Right ventricle myocardium inferior (tissue), 1 donor: ENCODE measurements at regions not wholly inside any gene's neighbourhood (a gene's known extent, or its start where the extent isn't known, plus 50 kb on each side); places are given as distances from the start of the nearest gene placed in this dataset.

Experiments used
- ATAC-seq: fragments of 200-7000 bp; cut with Tn5 transposase; one replicate; pipeline ENCODE4 v1.9.1; 2020; ENCODE audit warnings: mild to moderate bottlenecking, moderate library complexity
- DNase-seq: peaks from one replicate; pipeline ENCODE4 v3.0.0; 2021; ENCODE audit errors: missing footprints
- intact Hi-C: fragments of 100-400 bp; cut with DNase I; formaldehyde crosslinking; loops from one replicate; pipeline ENCODE4 v1.11.0; 2022
- donor health status: DM: no; HTN: yes; CAD: no; lungs with severe emphysema.

GRCh38 chr9:73531658-73532057 lies 380.0 kb downstream of the ANXA1 start:
- ATAC-seq (no peak), DNase-seq (no peak)
- intact Hi-C loops = no loop called here

DNA sequence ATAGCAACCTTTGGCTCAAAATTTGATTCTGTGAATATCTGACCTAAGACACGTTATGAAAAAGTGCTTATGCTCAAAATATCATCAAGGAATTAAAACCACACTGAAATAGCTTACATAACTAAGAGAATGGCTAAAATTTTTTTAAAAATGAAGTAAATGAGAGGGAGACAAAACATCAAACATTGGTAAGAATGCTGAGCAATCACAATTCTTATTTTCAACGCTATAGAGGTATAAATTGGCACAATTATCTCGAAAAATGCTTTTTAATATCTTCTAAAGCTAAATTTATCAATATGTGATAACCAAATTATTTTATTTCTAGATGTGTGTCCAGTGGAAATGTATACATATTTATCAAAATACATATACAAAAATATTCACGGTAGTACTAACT lies 381.3 kb downstream of the ANXA1 start:
- intact Hi-C loops = no loop called here
- ATAC-seq = no peak
- DNase-seq = no peak

- intact Hi-C loops = no loop called here
- DNase-seq (no peak), ATAC-seq (no peak)
Measured at GRCh38 chr9:73536403-73536802, 384.7 kb downstream of the ANXA1 start.

DNA sequence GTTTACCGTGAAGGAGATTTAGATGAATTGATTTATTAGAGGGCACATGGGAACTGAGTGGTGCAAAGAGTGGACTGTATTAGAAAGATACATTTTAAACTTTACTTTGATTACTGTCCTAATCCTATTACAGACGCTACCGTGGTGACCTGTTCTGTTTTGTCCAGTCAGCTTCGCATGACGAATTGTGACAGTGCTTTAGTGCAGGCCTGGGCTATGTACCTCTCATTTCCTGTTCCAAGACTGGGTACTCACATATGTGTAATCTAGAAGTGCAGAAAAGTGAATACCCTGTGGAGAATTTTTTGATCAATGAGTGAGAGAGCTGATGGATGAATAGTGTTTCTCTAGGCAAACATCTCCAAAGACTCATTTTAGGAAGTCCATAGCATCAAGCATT lies 385.9 kb downstream of the ANXA1 start:
- intact Hi-C loops = no loop called here
- ATAC-seq = no peak

DNA sequence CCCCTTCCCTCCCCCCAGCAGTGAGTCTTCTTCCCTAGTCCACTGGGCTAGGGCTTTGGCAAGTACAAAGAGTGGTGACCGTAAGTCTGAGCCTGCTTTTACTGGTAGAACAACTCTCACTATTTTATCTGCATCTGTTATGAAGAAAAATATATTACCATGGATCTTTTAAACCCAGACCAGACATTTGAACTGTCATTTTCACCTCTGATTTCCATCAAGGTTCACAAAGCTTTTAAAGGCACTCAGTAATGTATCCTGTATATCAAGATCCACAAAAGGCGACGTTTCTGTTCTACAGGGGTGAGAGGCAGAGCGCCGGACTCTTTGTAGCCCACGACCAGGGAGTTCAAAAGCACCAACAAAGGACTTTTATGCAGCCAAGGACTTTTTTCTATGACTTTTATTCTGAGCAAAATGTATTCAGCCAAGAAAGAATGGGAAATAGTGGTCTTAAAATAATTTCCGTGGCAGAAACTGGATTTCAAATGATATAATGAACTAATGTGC lies 388.3 kb downstream of the ANXA1 start:
- ATAC-seq = no peak
- no peak for DNase-seq
- intact Hi-C loops = no loop called here

More for the DNA sequence above, 385.9 kb downstream of the ANXA1 start:
- DNase-seq = no peak

DNA sequence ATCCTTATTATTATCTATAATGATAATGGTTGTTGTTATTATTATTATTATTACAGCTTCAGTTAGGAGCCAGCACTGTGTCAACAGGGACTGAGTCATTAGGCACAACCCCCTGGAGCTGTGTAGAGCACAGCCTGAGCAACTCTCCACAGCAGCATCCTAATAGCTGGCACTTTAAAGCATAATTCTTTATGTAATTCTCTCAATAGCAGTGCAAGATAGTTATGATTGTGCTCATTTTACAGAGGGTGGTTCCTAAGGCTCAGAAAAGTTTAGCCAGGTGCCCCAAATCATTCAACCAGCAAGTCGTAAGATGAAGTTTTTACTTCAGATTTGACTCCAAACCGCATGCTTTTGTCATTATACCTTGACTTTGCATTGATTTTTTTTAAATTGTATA lies 390.3 kb downstream of the ANXA1 start:
- intact Hi-C loops = no loop called here
- no peak for DNase-seq
- ATAC-seq = no peak

DNA sequence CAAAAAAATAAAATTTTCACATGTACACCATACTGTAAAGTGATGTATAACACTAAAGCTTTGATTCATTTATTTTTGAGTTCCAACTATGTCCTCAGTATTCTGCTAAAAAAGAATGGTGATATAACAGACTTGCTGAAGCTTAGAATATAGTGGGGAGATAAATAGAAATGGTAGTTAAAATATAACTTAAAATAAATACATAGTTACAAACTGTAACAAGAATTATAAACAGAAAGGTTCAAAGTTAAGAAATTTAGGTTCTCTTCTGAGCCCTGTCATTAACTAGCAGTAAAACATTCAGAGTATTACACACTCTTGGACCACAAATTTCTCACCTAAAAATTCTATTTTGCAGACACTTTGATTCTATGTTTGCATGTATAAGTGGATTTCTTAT lies 392.1 kb downstream of the ANXA1 start:
- ATAC-seq = no peak
- no peak for DNase-seq
- intact Hi-C loops = no loop called here

DNA sequence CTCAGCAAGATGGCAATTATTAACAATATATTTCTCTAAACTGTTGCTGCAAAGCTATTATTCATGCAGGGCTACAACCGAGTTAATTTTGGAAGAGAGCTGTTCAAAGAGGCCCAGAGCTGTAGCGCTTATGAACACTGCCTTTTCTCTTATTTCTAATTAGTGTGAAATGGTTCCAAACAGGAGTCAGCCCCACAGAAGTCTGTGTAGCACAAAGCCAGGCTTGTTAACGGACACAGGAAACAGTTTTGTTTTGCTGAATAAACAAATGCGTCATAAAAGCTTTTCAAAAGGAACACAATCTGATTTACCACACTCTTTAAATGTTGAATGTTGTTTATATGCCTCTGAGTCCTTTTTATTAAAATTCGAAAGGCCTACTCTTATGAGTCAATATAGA lies 396.5 kb downstream of the ANXA1 start:
- ATAC-seq (no peak), DNase-seq (no peak)
- intact Hi-C loops = no loop called here

DNA sequence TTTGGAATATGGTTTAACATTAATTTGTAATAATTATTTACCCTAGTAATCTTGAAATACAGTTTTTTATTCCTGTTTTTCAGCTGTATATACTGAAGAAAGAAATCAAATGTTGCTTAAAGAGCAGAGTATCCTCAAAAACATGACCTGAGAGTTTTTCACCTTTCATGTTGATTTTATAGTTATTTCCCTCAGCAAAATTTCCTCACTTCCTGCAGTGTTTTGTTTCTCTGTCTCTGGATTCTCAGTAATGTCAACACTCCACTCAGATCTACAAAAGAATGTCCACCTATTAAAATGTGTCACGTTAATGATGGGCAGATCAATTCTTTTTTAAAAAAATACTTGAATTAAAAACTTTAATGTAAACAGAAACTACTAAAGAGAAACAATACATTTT lies 398.3 kb downstream of the ANXA1 start:
- intact Hi-C loops = no loop called here
- ATAC-seq = no peak
- DNase-seq = no peak

DNA sequence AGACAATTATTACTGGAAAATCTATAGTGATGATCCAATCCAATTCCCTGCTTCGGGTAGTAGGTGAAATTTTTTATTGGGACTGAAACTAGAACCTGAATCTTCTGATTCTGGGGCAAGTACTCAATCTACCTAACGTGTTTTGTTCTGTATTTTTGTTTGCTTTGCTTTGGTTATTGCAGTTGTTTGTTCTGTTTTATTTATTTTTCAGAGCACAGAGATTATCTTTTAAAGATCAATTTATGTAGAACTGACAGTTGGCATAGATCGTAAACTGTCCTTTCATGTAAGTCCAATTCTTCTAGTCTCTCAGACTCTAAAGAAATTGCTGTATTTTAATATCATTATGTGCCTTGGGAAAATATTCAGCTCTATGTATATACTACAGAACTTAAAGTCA lies 401.6 kb downstream of the ANXA1 start:
- intact Hi-C loops = no loop called here
- DNase-seq (no peak), ATAC-seq (no peak)

- no peak for DNase-seq
Measured at GRCh38 chr9:73558471-73558870, 406.8 kb downstream of the ANXA1 start.

DNA sequence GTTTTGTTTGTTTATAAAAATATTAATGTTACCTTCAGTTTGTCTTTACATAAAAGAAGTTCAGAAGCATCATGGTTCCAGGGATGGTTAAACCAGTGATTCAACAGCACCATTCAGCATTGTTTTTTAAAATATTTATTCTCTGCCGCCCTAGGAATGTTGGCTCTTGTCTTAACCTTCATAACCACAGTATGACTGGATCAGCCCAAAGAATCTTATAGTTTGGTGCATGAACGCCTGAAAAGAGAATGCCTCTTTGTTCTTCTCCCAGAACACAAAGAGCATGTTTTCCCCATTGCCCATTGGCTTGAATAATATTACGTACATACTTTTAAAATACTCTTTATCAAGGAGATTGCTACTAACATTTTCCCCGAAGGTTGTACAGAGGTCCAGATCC lies 413.4 kb downstream of the ANXA1 start:
- ATAC-seq (no peak), DNase-seq (no peak)
- intact Hi-C loops = loop anchor here (1.0 to 5.0 kb wide), 2 partner anchors 296 to 363 kb away; no protein-coding TSS in a partner anchor

More at GRCh38 chr9:73558471-73558870, 406.8 kb downstream of the ANXA1 start:
- intact Hi-C loops = no loop called here
- no peak for ATAC-seq

DNA sequence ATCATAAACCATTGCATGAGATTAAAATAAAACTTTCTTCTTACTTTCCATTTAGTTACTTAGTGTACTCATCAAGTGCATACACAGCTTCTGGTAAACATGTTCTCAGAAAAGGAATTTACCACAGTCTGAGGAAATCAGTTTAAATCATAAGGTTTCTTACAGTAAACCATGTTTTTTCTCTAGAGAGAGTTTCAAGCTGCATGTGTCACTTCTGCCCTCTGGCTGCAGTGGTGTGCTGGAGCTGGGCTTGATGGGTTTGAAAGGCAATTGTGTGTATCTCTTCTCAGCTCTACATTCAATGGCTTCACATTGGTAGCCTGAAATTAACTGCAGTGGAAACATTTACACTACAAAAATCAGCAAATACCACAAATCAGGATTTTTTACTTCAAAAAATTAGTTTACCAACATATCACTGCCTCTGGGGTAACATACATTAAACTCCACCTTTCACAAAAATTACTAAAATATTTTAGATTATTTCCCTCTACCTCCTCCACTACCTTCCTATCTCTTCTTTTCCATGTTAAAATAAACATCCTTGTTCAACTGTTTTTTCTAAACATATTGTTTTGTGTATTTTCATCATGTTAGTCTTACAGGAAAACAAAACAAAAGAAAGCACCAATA lies 414.3 kb downstream of the ANXA1 start:
- ATAC-seq = no peak
- no peak for DNase-seq
- intact Hi-C loops = loop anchor here (1.0 to 5.0 kb wide), 2 partner anchors 297 to 364 kb away; no protein-coding TSS in a partner anchor

DNA sequence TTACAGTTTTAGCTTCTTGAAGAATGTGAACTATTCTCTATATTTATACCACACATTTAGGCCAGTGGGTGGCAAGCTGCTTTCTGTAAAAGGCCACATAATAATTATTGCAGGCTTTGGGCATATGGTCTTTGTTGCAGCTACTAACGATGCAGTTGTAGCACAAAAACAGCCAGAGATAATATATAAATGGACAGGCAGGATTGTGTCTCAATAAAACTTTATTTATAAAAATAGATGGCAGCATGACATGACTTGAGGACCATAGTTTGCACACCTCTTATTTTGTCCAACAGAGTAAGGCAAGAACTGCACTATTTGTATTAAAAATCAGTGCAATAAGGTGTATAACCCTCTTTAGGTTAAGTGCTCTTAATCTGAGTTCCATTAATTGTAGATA lies 415.0 kb downstream of the ANXA1 start:
- ATAC-seq (no peak), DNase-seq (no peak)
- intact Hi-C loops = loop anchor here (5.0 kb wide), 1 partner anchor 364 kb away; no protein-coding TSS in a partner anchor

DNA sequence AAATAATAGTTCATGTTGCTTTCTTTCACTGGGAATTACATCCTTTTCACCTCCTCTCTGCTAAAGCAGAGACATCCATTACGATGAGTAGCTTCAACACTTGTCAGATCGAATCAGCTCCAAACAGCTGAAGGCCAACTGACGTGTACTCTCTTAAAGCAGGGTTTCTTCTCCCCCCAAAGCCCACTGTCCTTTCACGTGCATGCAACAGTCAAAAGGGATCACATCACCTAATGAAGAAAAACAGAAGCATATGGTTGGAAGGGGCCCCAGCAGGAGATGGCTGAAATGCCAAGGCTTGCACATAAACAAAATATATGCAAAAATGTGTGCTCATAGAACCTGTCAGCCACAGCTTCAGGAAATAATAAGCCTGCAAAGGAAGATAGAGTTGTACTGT lies 421.6 kb downstream of the ANXA1 start:
- no peak for DNase-seq
- ATAC-seq = no peak
- intact Hi-C loops = no loop called here

GRCh38 chr9:73575101-73576060 lies 423.7 kb downstream of the ANXA1 start:
- no peak for ATAC-seq
- no peak for DNase-seq
- intact Hi-C loops = no loop called here

GRCh38 chr9:73577848-73578247 lies 426.2 kb downstream of the ANXA1 start:
- no peak for ATAC-seq
- no peak for DNase-seq
- intact Hi-C loops = no loop called here

GRCh38 chr9:73579823-73580222 lies 428.2 kb downstream of the ANXA1 start:
- DNase-seq (no peak), ATAC-seq (no peak)
- intact Hi-C loops = no loop called here

DNA sequence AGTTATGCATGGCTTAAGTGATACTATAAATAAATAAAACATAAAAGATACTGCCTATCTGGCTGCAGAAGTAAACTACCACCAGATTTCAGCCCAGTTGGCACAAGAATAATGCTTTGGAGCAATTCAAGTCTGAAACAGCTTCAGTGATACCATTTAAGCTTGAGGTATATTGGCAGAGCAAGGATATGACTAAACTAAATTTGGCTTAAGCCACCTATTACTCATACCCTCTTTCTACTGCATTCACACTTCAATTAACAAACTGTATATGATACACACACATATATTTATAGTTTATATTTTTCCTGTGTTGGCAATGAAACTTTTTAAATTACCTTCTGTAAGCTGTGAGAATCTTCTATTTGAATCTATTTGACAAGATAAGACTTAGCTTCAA lies 431.9 kb downstream of the ANXA1 start:
- ATAC-seq (no peak), DNase-seq (no peak)
- intact Hi-C loops = no loop called here

DNA sequence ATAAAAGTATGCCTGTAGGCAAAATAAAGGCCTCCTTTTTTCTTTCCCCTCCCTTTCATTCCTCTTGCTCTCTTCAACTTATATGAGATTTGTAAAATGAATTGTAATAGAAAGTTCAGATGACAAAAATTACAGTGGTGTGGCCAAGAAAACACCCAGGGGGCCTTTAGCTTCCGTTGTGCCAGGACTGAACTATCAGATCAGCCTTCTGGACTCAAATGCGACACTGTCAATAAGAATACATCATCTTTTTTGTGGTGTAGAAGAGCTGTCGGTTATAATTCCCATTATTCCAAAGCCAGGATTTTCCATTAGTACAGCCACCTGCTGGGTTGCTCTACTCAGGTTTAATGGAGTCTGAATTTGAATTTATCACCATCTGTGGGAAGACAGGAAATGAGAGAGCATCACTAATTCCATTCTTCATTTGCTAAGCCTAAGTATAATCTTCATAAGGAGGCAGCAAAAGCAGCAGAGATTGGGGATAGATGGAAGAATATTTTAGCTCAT lies 443.4 kb downstream of the ANXA1 start:
- ATAC-seq (no peak), DNase-seq (no peak)
- intact Hi-C loops = no loop called here
